GM23248 (cell line): ENCODE measurements at regions not wholly inside any gene's neighbourhood (a gene's known extent, or its start where the extent isn't known, plus 50 kb on each side); places are given as distances from the start of the nearest gene placed in this dataset.

ENCODE experiments used
- DNase-seq: peaks from one replicate; pipeline ENCODE4 v3.0.0-alpha.2; 2015
- H2AFZ ChIP-seq: fragments of 200-600 bp; sonication (generic); 2 replicates; pipeline ENCODE4 v1.6.1; 2016; ENCODE audit warnings: antibody characterized with exemption
- H3F3A ChIP-seq: fragments of 200-600 bp; sonication (generic); 2 replicates; pipeline ENCODE4 v1.6.1; 2016; ENCODE audit warnings: mild to moderate bottlenecking, antibody characterized with exemption, mixed run types; ENCODE audit not compliant: insufficient read depth
- H3K27ac ChIP-seq: fragments of 200-600 bp; sonication (generic); 2 replicates; pipeline ENCODE4 v1.5.1; 2016; ENCODE audit warnings: mild to moderate bottlenecking
- H3K27me3 ChIP-seq: fragments of 200-600 bp; sonication (generic); replicated peaks from 2 replicates; pipeline ENCODE4 v1.6.1; 2016; ENCODE audit warnings: mild to moderate bottlenecking; ENCODE audit not compliant: insufficient read depth
- H3K36me3 ChIP-seq: fragments of 200-600 bp; sonication (generic); 2 replicates; pipeline ENCODE4 v1.6.1; 2016; ENCODE audit warnings: low read depth, mild to moderate bottlenecking
- H3K4me1 ChIP-seq: fragments of 200-600 bp; sonication (generic); 2 replicates; pipeline ENCODE4 v1.6.1; 2016; ENCODE audit warnings: mild to moderate bottlenecking; ENCODE audit not compliant: insufficient read depth
- H3K4me2 ChIP-seq: fragments of 200-600 bp; sonication (generic); one replicate; pipeline ENCODE4 v1.6.1; 2016; ENCODE audit warnings: mild to moderate bottlenecking; ENCODE audit not compliant: unreplicated experiment
- H3K4me3 ChIP-seq: fragments of 200-600 bp; sonication (generic); 2 replicates; pipeline ENCODE4 v1.5.1; 2016; ENCODE audit warnings: mild to moderate bottlenecking
- H3K79me2 ChIP-seq: fragments of 200-600 bp; sonication (generic); 2 replicates; pipeline ENCODE4 v1.6.1; 2016; ENCODE audit warnings: mild to moderate bottlenecking; ENCODE audit not compliant: insufficient read depth
- H3K9ac ChIP-seq: fragments of 200-600 bp; sonication (generic); 2 replicates; pipeline ENCODE4 v1.6.1; 2016; ENCODE audit warnings: mild to moderate bottlenecking
- H3K9me2 ChIP-seq: fragments of 200-600 bp; sonication (generic); 2 replicates; pipeline ENCODE4 v1.6.1; 2016; ENCODE audit warnings: mixed run types, mild to moderate bottlenecking, moderate library complexity; ENCODE audit not compliant: insufficient read depth
- H3K9me3 ChIP-seq: fragments of 200-600 bp; sonication (generic); one replicate; pipeline ENCODE4 v1.6.1; 2017; ENCODE audit warnings: low read depth
- H4K20me1 ChIP-seq: fragments of 200-600 bp; sonication (generic); 2 replicates; pipeline ENCODE4 v1.6.0; 2016; ENCODE audit not compliant: insufficient read depth
- EZH2 ChIP-seq: fragments of 200-600 bp; sonication (generic); IDR thresholded peaks from 2 replicates; pipeline ENCODE4 v1.6.1; 2018; ENCODE audit warnings: antibody characterized with exemption, mild to moderate bottlenecking; ENCODE audit not compliant: insufficient read depth, poor library complexity, severe bottlenecking
- EZH2phosphoT487 ChIP-seq: fragments of 200-600 bp; sonication (generic); IDR thresholded peaks from 2 replicates; pipeline ENCODE4 v1.6.1; 2018; ENCODE audit warnings: antibody characterized with exemption, moderate library complexity, mild to moderate bottlenecking, low read depth; ENCODE audit not compliant: insufficient read depth
- WGBS, 2 experiments: methylation state at CpG; one replicate each; pipeline ENCODE4 v1.1.6; 2015 to 2017; ENCODE audit warnings: low lambda C conversion rate in 2 of 2, low coverage in 1 of 2; ENCODE audit errors: missing lambda C conversion rate in 2 of 2; 5-methylcytosine and 5-hydroxymethylcytosine counted together
- in situ Hi-C: fragments of 300-500 bp; cut with MboI; formaldehyde crosslinking; loops from 2 replicates; pipeline ENCODE4 v1.15.0; 2020

- Histone ChIP-seq H3F3A (peaks cover 6% of the 10 kb centered on the region; the same call in 1 of the 2 replicates), H3K4me1 (peaks cover 30% of the 10 kb centered on the region), H3K36me3 (no peaks in the 10 kb centered on the region), H3K9me3 (no peaks in the 10 kb centered on the region), H3K79me2 (no peaks in the 10 kb centered on the region), H4K20me1 (no peaks in the 10 kb centered on the region), H2AFZ (no peak overlapping the region), H3K27ac (no peak overlapping the region), H3K27me3 (no peaks in the 10 kb centered on the region), H3K9me2 (no peaks in the 10 kb centered on the region), H3K4me2 (no peak overlapping the region), H3K4me3 (no peak overlapping the region), H3K9ac (no peak overlapping the region)
- in situ Hi-C loops, result no loop called here
- no peak for TF ChIP-seq EZH2phosphoT487
- no peak for TF ChIP-seq EZH2
- DNase-seq, result no peak
- 93 to 97% methylated on average over 4 of the region's 4 CpGs for WGBS, 2 experiments
These were observed 67.3 kb downstream of the LRRC32 start for GRCh38 chr11:76603202-76603601.
